GM21529 (cell line): ENCODE measurements at regions not wholly inside any gene's neighbourhood (a gene's known extent, or its start where the extent isn't known, plus 50 kb on each side); places are given as distances from the start of the nearest gene placed in this dataset.
A peak's percentile ranks its signal among the peaks of the same experiment; 100 is the strongest.

Experiments used
- ATAC-seq: cut with Tn5 transposase; IDR thresholded peaks from one replicate; pipeline ENCODE4 v1.9.1; 2021; ENCODE audit not compliant: unreplicated experiment

DNA sequence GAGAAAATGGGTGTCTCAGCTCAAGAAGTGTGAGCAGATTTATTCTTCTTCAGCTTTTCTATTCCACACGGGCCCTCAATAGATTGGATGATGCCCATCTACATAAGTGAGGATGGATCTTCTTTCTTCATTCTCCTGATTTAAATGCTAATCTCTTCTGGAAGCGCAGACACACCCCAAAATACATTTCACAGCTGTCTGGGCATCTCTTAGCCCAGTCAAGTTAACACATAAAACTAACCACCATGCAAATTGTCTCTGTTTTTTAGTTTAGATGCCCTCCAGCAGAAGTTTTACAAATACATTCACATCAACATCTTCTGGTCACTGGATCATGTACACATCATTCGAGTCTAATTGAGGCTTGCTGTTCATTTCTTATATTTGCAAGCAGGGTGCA, 249.0 kb upstream of the VCX3A start:
- ATAC-seq, result no peak

DNA sequence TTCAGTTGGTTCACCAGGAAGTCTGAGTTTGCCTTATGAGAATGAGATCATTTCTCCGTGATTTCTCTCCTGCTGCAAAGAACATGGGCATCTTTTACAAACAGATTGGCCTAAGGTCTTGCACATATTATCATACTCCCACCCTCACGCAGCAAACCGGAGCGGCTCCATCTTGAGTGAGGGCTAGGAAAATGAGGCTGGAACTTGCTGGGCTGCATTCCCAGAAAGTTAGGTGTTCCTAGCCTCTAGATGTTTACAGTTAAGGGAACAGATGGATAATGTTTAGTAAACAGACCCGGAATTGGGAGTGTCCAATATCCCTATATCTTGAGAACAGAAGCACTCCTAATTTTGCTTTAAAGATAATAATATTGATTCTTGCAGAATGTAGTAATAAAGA, 247.9 kb upstream of the VCX3A start:
- ATAC-seq, result no peak

- ATAC-seq, result no peak
These were observed 243.9 kb upstream of the VCX3A start for GRCh38 chrX:6778544-6779503.

- peak; percentile 91 for ATAC-seq
These were observed 242.5 kb upstream of the VCX3A start for GRCh38 chrX:6777238-6778002.

DNA sequence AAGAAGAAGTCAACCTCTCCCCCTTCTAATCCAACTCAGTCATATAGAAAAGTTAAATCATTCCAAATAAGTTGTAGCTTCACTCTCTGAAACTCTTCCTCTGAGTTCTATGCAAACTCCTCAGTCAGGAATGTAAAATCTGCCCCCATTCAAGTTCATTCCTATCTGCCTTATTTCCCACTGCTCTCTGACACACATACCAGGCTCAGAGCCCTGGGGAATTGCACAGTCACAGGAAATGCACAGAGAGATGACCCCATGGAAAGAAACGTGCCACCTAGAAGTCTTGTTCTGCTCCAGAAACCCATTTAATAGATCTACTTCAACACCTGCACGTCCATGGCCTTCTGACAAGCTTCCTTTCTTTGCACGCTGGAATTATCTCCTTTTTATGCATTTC, 236.0 kb upstream of the VCX3A start:
- ATAC-seq, result no peak

GRCh38 chrX:6768881-6769280, 234.0 kb upstream of the VCX3A start:
- no peak for ATAC-seq

DNA sequence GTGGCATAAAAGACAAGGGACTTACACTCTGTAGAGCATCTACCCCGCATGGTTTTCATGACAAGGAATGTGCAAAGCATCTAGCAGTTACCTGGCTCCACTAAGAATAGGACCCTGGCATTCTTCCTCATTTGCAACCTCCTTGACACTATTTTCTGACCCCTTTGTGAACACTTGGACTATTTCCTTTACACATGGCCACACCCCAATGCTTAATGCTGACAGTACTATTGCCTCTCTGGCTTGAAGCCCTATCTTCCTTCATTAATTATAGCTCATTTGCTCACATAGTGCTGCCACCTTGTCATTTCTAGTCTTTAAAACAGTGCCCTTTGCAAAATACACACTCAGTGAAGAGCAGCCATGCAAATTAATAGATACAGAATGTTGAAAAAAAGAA, 226.3 kb upstream of the VCX3A start:
- no peak for ATAC-seq

DNA sequence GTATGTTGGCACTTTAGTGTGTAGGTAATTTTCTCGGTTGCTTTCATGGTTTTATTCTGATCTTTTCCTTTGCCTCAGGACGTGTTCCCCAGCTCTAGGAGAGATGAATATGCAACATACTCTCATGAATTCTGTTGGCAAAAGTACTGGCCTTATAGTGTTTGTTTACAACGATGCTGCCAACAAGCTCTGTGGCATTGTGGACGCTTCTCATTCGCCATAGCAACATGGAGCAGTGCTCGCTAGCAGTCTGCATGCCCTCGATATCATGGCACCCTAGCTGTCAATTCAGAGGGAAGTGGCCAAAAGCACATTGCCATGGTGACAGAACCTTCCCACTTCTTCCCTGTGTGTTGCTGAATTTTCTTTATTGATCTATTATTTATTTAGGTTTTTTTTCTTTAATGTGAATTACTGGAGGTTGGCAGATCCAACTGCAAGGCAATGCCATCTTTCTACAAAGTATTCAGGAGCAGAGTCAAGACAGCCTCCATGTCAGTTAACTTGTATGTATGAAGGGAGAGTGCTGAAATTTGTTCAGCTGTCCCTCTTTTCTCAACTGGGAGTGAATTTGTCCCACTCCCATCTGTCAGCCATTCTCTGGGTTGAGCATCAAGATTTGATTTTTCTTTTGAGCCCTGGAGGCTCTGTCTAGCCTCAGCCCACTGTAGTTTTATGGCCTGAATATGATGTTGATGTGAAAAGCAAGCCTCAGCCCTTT, 224.9 kb upstream of the VCX3A start:
- no peak for ATAC-seq

- no peak for ATAC-seq
These were observed 223.3 kb upstream of the VCX3A start for GRCh38 chrX:6758234-6758633.

DNA sequence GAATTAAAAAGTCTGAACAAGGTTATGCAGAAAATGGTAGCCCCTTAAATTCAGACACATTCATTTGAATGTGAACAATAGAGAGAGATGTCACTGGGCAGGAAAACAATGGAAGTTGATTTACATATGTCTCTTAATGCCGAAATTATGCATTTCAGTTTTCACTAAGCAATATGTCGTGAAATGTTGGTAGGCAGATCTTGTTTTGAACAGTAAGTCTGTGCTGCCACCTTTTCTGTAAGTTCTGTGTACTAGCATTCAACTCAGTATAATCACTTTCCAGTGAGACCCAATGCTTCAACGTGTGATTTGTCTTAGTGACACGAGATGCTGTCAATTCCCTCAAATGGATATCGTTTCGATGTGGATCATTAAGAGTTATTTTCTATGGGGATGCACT, 222.7 kb upstream of the VCX3A start:
- ATAC-seq, result no peak

- ATAC-seq, result no peak
These were observed 213.7 kb upstream of the VCX3A start for GRCh38 chrX:6748595-6748994.

DNA sequence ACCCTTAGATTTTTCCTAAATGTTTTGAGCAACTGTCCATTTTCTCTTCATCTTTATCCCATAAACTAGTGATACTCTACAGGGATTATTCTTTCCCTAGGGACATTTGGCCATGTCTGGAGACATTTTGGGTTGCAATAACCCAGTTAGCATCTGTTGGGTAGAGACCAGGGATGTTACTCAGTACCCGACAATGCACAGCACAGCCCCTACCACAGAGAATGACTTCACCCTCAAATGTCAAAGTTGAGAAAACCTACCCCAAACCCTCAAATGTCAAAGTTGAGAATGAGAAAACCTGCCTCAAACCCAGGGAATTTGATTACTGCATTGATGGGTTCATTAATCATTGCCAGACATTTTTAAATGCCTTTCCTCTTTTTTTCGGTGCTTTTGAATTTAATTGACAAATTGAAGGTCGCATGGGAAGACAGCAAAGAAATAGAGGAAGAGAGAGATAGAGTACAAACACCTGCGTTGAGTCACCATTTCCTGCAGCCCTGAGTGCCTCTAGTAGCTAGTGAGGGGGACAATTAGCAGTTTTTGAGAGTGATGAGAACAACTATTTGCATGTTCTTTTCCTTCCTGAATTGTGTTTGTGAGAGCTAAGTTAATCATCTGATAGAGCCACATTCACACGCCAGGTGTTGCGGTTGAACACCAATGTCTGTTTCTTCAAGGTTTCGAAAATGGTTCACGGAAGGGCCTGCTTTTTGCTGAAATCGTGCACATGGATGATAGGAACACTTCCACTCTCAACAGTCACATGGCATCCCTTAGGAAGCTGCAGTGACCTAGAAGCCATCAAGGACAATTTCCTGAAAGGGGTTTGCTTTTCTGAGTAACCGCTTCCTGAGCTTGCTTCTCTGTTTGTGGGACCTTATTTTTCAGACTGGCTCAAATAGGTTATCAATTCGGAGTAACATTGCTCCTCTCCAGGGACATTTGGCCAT, 203.9 kb upstream of the VCX3A start:
- peak; percentile 96 for ATAC-seq

GRCh38 chrX:6734844-6735634, 200.1 kb upstream of the VCX3A start:
- no peak for ATAC-seq

- ATAC-seq, result peak; percentile 75
These were observed 197.2 kb upstream of the VCX3A start for GRCh38 chrX:6732101-6732500.

GRCh38 chrX:6729626-6730025, 194.7 kb upstream of the VCX3A start:
- no peak for ATAC-seq

GRCh38 chrX:6718766-6719165, 183.8 kb upstream of the VCX3A start:
- no peak for ATAC-seq

GRCh38 chrX:6708676-6709380, 173.9 kb upstream of the VCX3A start:
- no peak for ATAC-seq

DNA sequence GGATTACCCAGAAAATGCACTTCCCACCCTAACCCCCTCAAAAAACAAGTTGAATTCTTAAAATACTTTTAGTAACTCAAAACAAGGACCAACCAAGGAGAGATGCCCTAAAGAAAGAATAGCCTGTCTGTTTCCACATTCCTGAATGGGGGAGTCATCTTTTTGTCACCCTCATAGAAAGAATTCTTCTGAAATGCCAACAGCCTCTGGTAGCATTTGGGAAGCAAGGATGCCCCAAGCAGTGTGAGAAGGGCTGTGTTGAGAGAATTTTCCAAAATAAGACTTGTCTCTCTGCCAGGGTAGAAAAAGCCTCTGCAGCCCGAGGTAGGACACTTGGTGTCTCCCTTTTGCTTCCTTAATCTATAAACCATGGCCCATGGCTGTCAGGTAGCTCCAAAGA, 173.1 kb upstream of the VCX3A start:
- ATAC-seq, result no peak

DNA sequence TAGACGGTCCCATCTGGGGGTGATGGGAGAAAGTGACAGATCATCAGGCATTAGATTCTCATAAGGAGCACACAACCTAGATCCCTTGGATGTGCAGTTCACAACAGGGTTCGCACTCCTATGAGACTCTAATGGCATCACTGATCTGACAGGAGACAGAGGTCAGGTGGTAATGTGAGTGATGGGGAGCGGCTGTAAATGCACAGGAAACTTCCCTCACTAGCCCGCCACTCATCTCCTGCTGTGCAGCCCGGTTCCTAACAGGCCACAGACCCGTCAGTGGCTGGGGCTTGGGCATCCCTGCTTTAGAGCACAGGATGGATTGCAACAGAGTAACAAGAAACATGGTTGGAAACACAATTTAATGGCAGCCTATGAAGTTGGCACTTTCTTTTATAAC, 172.6 kb upstream of the VCX3A start:
- ATAC-seq, result no peak
